ENCODE measurements at regions not wholly inside any gene's neighbourhood (a gene's known extent, or its start where the extent isn't known, plus 50 kb on each side); places are given as distances from the start of the nearest gene placed in this dataset.

DNA sequence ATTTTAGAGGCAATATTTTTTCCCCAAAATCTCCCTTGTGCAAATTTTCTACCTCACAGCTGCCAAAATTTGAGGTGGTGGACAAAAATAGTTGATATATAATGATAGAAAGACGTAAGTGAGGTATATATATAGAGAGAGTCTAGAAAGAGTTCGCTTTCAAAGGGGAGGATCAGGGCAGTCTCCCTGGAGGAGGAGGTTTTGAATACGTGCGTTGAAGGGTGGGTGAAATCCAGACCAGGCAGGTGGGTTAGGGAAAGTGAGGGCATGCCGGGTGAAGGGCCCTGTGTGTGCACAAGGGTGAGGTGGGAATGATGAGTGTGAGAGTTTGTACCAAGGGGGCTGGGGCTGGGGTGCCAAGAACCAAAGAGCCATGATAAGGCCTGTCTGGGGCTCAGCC, 100.2 kb downstream of the CEBPB start:
- DNase-seq (ENCODE audit: low spot score in 2 of 2), result no peak
- Histone ChIP-seq H3K4me3 (no peak overlapping the region), H3K9me3 (no peaks in the 10 kb centered on the region), H3K4me1 (peaks cover 7 to 23% of the 10 kb centered on the region in 2 donors), H3K36me3 (no peaks in the 10 kb centered on the region), H3K27me3 (no peaks in the 10 kb centered on the region), H3K27ac (peak overlapping the region; percentile 81 to 89)
- no peak for TF ChIP-seq POLR2A (IDR thresholded peaks at IDR 0.05)
- intact Hi-C loops (cut with DNase I; ENCODE audit: low total_unique reads), result no loop called here

DNA sequence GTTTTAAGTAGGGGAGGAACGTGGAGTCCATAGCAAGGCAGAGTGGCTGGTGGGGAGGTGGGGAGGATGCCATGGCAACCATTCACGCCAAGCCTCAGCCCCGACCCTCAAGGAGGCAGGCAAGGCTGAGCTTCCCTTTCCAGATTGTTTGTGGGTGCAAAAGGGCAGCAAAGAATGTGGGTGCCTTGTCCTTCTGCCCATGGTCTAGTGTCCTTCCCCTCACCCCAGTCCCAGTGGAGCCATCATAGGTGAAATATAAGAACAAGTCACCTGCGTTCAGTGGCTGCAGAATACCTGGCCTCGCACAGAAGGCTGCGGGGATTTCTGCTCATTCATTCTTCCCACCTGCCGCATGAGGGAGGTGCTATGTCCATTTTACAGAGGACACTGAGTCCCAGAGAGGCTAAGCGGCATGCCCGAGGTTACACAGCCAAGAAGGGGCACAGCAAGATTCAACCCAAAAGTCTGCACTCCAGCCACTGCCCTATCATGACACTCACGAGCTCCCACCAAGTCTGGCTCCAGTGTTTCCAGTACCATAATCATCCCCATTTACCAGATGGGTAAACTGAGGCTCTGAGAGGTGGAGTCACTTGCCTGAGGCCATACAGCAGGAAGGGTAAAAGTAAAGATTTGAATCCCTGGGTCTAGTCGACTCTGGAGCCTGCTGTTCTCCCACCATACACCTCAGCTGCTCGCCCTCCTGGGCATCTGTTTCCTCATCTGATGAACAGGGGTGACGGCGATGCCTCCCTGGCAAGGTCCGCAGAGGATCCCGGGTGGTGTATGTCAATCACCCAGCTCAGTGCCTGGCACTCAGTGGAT, 100.8 kb downstream of the CEBPB start:
- TF ChIP-seq, protein P1, sequence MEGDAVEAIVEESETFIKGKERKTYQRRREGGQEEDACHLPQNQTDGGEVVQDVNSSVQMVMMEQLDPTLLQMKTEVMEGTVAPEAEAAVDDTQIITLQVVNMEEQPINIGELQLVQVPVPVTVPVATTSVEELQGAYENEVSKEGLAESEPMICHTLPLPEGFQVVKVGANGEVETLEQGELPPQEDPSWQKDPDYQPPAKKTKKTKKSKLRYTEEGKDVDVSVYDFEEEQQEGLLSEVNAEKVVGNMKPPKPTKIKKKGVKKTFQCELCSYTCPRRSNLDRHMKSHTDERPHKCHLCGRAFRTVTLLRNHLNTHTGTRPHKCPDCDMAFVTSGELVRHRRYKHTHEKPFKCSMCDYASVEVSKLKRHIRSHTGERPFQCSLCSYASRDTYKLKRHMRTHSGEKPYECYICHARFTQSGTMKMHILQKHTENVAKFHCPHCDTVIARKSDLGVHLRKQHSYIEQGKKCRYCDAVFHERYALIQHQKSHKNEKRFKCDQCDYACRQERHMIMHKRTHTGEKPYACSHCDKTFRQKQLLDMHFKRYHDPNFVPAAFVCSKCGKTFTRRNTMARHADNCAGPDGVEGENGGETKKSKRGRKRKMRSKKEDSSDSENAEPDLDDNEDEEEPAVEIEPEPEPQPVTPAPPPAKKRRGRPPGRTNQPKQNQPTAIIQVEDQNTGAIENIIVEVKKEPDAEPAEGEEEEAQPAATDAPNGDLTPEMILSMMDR (IDR thresholded peaks at IDR 0.05), result no peak
- TF ChIP-seq POLR2A (IDR thresholded peaks at IDR 0.05) (no peak), POLR2AphosphoS5 (IDR thresholded peaks at IDR 0.05) (no peak)
- H3K27me3 ChIP-seq, result no peaks in the 10 kb centered on the region
- intact Hi-C loops (cut with DNase I; ENCODE audit: low total_unique reads), result no loop called here
- no peaks in the 10 kb centered on the region for H3K9me3 ChIP-seq
- DNase-seq (ENCODE audit: low spot score in 2 of 2), result no peak
- H3K4me3 ChIP-seq, result no peak overlapping the region
- peaks cover 3 to 18% of the 10 kb centered on the region in 2 donors for H3K4me1 ChIP-seq
- peak overlapping the region; percentile 81 to 89 for H3K27ac ChIP-seq
- H3K36me3 ChIP-seq, result no peaks in the 10 kb centered on the region

DNA sequence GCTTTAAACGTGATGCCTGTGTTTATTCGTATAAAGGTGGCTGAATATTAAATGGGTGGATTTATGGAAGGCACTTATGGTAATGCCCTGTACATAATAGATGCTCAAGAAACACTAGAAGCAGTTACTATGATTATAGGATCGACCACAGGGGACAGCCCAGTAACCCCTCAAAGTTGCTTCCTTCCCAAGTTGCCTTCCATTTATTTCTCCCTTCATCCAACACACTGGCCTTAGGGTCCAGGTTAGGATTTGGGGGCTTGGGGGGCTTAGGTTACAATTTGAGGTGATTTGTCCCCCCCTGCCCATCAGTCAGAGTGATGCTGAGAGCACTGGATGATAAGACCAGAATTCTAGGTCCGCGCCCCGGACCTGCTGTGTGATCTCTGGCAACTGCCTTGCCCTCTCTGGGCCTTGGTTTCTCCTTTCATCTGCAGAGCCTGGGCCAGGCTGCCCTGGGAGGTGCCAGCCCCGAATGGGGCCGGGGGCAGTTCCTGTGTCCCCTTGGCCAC, 101.5 kb downstream of the CEBPB start:
- peaks cover 3 to 15% of the 10 kb centered on the region in 2 donors for H3K4me1 ChIP-seq
- TF ChIP-seq POLR2A (IDR thresholded peaks at IDR 0.05), result no peak
- TF ChIP-seq, protein P1 (IDR thresholded peaks at IDR 0.05), result no peak
- no peak for TF ChIP-seq POLR2AphosphoS5 (IDR thresholded peaks at IDR 0.05)
- DNase-seq (ENCODE audit: low spot score in 2 of 2), result no peak
- intact Hi-C loops (cut with DNase I; ENCODE audit: low total_unique reads), result no loop called here
- H3K36me3 ChIP-seq, result no peaks in the 10 kb centered on the region
- peak overlapping the region; percentile 81 to 89 for H3K27ac ChIP-seq
- no peaks in the 10 kb centered on the region for H3K9me3 ChIP-seq
- H3K4me3 ChIP-seq, result peak overlapping the region in 1 of 3 donors; percentile 13
- H3K27me3 ChIP-seq, result no peaks in the 10 kb centered on the region

DNA sequence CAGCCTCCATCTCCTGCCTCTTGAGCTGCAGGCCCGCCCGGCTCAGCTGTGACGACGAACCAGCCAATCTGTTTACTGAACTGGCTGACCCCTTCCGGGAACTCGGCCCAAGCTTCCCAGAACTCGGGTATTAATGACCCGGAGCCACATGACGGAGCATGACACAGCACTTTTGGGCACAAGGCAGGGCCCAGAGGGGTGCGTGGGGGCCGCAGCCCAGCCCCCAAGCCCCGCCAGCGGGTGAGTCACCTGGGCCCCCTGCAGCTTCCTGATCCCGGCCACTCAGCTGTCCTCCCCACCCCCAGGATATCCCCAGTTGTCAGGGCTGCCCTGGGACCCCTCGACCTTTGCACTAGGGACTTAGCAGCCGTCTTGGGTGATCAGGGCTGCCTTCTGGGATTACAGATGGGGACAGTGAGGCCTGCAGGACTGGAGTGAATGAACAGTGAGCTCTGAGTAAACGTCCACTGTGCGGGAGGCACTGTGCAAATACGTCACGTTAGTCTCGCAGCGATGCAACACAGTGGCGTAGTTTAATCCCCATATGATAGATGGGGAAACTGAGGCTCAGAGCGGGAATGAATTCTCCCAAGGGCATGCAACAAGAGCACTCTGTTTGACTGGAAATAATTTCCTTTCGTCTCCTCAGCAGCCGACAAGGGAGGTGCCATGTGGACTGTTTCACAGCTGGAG, 102.1 kb downstream of the CEBPB start:
- Histone ChIP-seq H3K27ac (peak overlapping the region; percentile 81 to 89), H3K4me3 (peak overlapping the region in 1 of 3 donors; percentile 13), H3K9me3 (no peaks in the 10 kb centered on the region), H3K36me3 (no peaks in the 10 kb centered on the region), H3K4me1 (peaks cover 3 to 15% of the 10 kb centered on the region in 2 donors), H3K27me3 (no peaks in the 10 kb centered on the region)
- peak; percentile 87 to 100 (median 99) for TF ChIP-seq POLR2AphosphoS5 (IDR thresholded peaks at IDR 0.05)
- no peak for TF ChIP-seq POLR2A (IDR thresholded peaks at IDR 0.05)
- TF ChIP-seq, protein P1 (IDR thresholded peaks at IDR 0.05), result no peak
- intact Hi-C loops (cut with DNase I; ENCODE audit: low total_unique reads), result no loop called here
- peak; percentile 89 to 90 for DNase-seq (ENCODE audit: low spot score in 2 of 2)

DNA sequence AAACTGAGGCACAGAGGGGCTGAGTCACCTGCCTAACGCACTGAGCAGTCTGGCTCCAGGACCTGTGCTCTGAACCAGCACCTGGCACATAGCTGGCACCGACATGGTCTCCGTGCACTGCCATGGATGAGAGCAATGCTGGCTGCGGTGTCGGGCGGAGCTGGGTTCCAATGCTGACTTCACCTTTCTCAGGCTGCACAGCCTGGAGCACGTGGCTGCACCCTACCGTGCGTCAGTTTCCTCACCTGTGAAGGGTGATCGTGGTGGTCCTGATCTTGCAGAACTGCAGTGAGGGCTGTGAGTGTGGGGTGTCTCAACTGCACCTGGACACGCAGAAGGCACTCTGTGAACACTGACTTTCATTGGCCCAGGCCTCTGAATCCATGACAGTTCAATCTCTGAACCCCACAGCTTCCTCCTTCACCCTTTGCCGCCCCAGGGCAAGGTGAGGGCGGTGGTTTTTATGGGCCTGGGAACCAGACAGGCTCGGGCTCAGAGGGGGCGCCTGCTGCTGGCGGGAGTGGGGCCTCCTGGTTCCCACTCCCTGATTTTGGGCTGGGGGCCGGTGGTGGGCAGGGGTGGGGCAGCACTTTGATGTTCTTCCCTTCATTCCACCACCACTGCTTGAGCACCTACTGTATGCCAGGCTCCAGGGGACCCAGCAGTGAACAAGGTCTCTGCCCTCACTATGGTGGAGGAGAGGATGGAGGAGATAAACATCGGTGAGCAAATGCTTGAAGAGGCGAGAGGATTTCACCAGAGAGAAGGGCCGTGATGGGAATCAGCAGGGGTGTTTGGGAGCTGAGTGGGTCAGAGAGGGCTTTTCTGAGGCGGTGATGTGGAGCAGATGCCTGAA, 102.9 kb downstream of the CEBPB start:
- no peaks in the 10 kb centered on the region for H3K9me3 ChIP-seq
- no peak overlapping the region for H3K4me3 ChIP-seq
- intact Hi-C loops (cut with DNase I; ENCODE audit: low total_unique reads), result no loop called here
- TF ChIP-seq POLR2AphosphoS5 (IDR thresholded peaks at IDR 0.05) (no peak), POLR2A (IDR thresholded peaks at IDR 0.05) (no peak)
- TF ChIP-seq, protein P1 (IDR thresholded peaks at IDR 0.05), result no peak
- H3K27me3 ChIP-seq, result no peaks in the 10 kb centered on the region
- no peaks in the 10 kb centered on the region for H3K36me3 ChIP-seq
- peaks cover 7 to 15% of the 10 kb centered on the region in 2 donors for H3K4me1 ChIP-seq
- DNase-seq (ENCODE audit: low spot score in 2 of 2), result no peak
- peak overlapping the region; percentile 81 to 89 for H3K27ac ChIP-seq

All from breast epithelium (tissue), 4 donors.